Liver (tissue), 3 donors: ENCODE measurements at regions not wholly inside any gene's neighbourhood (a gene's known extent, or its start where the extent isn't known, plus 50 kb on each side); places are given as distances from the start of the nearest gene placed in this dataset.

ENCODE experiments used
- EGR1 ChIP-seq, 2 donors: IDR thresholded peaks; 2 replicates each; pipeline ENCODE4 v1.6.1; 2016 to 2018; ENCODE audit warnings: antibody characterized with exemption in 2 of 2, low read depth in 2 of 2
- GABPA ChIP-seq, 2 donors: IDR thresholded peaks in 1 of 2; conservative IDR thresholded peaks in 1 of 2; 2 replicates each; pipeline ENCODE4 v1.6.1; 2016; ENCODE audit warnings: antibody characterized with exemption in 2 of 2, mild to moderate bottlenecking in 1 of 2, moderate library complexity in 1 of 2
- JUND ChIP-seq, 2 donors: IDR thresholded peaks; 2 replicates each; pipeline ENCODE4 v1.6.1; 2016; ENCODE audit warnings: antibody characterized with exemption in 2 of 2
- MAX ChIP-seq: IDR thresholded peaks from 2 replicates; pipeline ENCODE4 v1.6.1; 2016; ENCODE audit warnings: antibody characterized with exemption
- RAD21 ChIP-seq, 2 donors: IDR thresholded peaks; 2 replicates each; pipeline ENCODE4 v1.6.1; 2016; ENCODE audit warnings: antibody characterized with exemption in 2 of 2, mild to moderate bottlenecking in 2 of 2
- REST ChIP-seq: IDR thresholded peaks from 2 replicates; pipeline ENCODE4 v1.6.1; 2016; ENCODE audit warnings: antibody characterized with exemption, mild to moderate bottlenecking
- SP1 ChIP-seq: IDR thresholded peaks from 2 replicates; pipeline ENCODE4 v1.6.1; 2018; ENCODE audit warnings: antibody characterized with exemption, mild to moderate bottlenecking
- TAF1 ChIP-seq: conservative IDR thresholded peaks from 2 replicates; pipeline ENCODE4 v1.6.1; 2016; ENCODE audit warnings: antibody characterized with exemption, mild to moderate bottlenecking
- YY1 ChIP-seq: IDR thresholded peaks from 2 replicates; pipeline ENCODE4 v1.6.1; 2016; ENCODE audit warnings: antibody characterized with exemption, mild to moderate bottlenecking
- TF ChIP-seq, protein P1 (sequence below): fragments of 150-350 bp; IDR thresholded peaks from 2 replicates; pipeline ENCODE4 v1.5.1; 2017; ENCODE audit warnings: improper control_type of control experiment, low read depth, low read length; ENCODE audit not compliant: missing input control
- TF ChIP-seq, protein P2 (sequence below): IDR thresholded peaks from 2 replicates; pipeline ENCODE4 v1.6.1; 2016; ENCODE audit warnings: antibody characterized with exemption
- TF ChIP-seq, protein P3 (sequence below): IDR thresholded peaks from 2 replicates; pipeline ENCODE4 v1.6.1; 2016; ENCODE audit warnings: antibody characterized with exemption
- donor health status: healthy.
- donor health status: healthy.

GRCh38 chr3:22836131-22836530 is 367.0 kb upstream of the UBE2E2 start:
- TF ChIP-seq, protein P1, sequence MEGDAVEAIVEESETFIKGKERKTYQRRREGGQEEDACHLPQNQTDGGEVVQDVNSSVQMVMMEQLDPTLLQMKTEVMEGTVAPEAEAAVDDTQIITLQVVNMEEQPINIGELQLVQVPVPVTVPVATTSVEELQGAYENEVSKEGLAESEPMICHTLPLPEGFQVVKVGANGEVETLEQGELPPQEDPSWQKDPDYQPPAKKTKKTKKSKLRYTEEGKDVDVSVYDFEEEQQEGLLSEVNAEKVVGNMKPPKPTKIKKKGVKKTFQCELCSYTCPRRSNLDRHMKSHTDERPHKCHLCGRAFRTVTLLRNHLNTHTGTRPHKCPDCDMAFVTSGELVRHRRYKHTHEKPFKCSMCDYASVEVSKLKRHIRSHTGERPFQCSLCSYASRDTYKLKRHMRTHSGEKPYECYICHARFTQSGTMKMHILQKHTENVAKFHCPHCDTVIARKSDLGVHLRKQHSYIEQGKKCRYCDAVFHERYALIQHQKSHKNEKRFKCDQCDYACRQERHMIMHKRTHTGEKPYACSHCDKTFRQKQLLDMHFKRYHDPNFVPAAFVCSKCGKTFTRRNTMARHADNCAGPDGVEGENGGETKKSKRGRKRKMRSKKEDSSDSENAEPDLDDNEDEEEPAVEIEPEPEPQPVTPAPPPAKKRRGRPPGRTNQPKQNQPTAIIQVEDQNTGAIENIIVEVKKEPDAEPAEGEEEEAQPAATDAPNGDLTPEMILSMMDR = no peak
- no peak for TF ChIP-seq YY1
- no peak for TF ChIP-seq GABPA (IDR thresholded peaks at IDR 0.05 in 1 of 2, conservative IDR thresholded peaks at IDR 0.05 in 1 of 2)
- TF ChIP-seq MAX = no peak
- TF ChIP-seq, protein P2, sequence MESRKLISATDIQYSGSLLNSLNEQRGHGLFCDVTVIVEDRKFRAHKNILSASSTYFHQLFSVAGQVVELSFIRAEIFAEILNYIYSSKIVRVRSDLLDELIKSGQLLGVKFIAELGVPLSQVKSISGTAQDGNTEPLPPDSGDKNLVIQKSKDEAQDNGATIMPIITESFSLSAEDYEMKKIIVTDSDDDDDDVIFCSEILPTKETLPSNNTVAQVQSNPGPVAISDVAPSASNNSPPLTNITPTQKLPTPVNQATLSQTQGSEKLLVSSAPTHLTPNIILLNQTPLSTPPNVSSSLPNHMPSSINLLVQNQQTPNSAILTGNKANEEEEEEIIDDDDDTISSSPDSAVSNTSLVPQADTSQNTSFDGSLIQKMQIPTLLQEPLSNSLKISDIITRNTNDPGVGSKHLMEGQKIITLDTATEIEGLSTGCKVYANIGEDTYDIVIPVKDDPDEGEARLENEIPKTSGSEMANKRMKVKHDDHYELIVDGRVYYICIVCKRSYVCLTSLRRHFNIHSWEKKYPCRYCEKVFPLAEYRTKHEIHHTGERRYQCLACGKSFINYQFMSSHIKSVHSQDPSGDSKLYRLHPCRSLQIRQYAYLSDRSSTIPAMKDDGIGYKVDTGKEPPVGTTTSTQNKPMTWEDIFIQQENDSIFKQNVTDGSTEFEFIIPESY = no peak
- no peak for TF ChIP-seq RAD21 (IDR thresholded peaks at IDR 0.05)
- no peak for TF ChIP-seq TAF1
- no peak for TF ChIP-seq EGR1 (IDR thresholded peaks at IDR 0.05; ENCODE audit: low read depth in 2 of 2)
- no peak for TF ChIP-seq SP1
- TF ChIP-seq, protein P3, sequence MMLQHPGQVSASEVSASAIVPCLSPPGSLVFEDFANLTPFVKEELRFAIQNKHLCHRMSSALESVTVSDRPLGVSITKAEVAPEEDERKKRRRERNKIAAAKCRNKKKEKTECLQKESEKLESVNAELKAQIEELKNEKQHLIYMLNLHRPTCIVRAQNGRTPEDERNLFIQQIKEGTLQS = no peak
- no peak for TF ChIP-seq REST
- no peak for TF ChIP-seq JUND (IDR thresholded peaks at IDR 0.05)
